NCI-H2196 (cell line): ENCODE measurements at regions not wholly inside any gene's neighbourhood (a gene's known extent, or its start where the extent isn't known, plus 50 kb on each side); places are given as distances from the start of the nearest gene placed in this dataset.

Experiments
- DNase-seq: peaks from one replicate; lab custom pipeline; 2025; ENCODE audit not compliant: unreplicated experiment; lab: John Stamatoyannopoulos, UW

DNA sequence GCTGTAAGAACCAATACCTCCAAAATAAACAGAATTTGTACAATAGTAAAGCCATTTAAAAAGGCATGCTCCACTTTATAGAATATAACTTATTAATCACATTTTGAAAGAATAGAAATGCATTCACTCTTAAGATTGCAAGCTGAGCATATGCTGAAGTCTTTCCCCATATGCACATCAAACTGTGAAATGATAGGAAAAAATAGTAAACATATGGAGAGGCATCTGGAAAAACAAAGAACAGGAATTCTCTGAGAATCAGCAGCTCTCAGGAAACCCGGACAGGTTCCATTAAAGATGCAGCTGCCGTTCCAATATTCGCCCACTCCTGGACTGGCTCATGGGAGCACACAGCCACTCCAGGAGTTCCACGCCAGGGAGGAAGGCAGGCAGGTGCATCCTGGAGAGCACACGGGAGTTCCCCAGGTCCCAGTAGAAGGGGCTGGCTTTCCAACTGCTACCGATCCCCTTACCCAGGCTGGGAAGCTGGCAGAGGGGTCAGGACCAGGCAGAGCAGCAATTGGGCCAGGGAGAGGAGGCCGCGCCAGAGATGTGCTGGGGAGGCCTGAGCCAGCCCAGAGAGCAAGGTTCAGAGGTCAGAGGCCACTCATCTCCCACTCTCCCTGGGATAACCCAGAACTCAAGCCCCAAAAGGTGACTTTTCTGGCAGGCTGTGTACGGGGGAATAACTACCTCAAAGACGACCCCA, 111.1 kb downstream of the DLL1 start:
- no peak for DNase-seq

DNA sequence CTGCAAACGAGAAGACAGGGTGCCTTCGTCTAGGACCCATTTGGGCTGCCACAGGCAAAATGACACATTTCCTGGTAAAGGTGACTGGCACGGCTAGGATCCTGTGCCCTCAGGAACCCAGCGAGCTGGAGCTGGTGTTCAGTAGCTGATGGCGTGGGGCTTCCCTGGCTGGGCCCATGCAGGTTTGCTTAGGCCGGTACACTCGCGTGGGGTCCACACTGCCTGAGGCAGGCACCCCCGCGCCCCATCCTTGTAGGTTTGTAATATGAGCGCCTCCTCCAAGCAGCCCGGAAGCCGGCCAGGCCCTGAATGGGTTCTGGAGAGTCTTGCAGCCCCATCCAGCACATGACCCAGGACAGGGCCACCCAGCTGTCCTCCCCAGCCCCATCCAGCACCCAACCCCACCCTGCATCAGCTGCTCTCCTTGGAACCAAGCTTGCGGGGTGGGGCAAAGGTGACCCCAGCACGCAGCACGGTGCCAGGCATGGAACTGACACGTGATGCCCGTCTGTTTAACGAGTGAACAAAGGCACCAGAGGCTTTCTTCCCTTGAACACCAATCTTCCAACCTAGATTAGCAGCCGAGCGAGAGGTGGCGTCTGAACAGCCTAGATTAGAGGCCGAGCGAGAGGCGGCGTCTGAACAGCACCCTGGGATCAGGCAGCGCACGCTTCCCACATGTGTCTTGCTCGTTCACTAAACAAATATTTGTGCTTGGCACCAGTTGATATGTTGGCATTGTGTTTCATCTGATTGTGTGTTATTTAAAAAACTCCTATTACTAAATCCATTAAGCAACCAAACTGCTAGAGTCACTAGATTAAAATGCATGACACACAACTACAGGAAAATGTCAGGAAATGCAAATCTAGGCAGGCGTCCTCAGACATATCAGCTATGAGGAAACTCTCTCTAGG, 112.1 kb downstream of the DLL1 start:
- peak; percentile 71 for DNase-seq

DNA sequence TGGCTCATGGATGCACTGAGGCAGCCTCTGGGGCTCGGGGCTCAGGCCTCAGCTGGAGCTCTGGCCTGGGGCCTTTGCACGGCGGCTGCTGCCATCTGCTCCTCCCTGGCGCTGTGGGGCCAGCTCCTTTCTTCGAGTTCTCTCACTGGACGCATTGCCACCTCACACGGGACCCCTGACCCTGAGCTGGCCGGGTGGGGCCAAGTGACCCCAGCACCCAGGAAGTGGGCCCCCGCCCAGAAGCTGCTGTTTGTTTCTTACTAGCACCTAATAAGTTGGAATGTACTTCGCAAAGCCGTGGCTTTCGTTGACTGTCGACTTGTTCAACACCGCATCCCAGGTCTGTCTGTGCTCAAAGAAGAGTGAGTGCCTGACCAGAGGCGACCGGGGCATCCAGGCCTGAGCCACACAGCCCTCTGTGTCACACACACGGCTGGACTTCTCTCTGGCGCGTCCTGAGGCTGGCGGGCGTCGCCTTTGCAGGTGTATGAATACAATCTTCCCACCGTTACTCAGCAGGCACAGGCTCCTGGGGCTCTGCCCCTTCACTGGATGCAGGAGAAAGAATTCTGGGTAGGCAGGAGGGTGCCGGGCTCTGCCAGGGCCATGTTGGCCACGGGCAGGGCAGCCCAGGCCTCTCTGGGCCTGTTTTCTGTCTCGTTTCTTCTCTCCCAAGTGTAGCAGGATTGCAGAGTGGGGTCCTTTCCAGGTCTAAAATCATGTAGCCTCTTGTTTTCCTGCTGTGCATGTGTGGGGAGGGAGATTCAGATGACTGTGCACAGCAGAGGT, 112.9 kb downstream of the DLL1 start:
- DNase-seq, result no peak

DNA sequence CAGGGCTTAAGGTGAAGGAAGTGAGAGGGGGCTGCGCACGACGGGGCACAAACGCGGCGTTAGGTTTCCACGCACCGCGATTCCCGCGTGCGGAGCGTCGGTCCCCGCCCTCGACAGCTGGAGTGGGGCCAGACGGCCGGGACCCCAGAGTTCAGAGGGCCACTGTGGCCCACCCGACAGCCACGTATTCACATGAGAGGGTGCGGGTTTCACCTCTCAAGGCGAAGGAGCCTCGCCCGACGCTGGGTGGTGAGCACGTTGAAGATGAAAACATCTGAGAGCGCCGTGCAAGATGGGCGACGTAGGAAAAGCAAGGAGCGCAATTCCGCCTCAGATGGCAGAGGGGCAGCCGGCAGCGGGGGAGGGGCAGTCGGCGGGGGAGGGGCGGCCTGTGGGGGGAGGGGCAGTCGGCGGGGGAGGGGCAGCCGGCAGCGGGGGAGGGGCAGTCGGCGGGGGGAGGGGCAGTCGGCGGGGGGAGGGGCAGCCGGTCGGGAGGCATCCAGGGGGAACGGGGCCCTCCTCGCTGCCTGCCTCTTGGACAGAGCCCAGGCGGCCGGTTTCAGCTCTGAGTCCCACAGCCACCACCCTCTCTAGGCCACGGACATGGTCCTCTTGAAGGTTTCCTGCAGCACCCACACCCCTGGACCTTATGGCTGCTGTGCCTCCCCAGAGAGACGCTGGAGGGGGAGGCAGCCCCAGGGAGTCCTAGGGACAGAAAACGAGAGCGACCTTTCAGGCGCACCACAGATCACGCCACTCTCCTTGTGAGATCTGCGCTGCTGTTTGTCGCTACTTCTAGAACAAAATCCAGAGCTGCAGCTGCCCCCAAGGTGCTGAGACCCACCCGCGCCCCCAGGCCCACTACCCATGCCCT, 113.7 kb downstream of the DLL1 start:
- no peak for DNase-seq

DNA sequence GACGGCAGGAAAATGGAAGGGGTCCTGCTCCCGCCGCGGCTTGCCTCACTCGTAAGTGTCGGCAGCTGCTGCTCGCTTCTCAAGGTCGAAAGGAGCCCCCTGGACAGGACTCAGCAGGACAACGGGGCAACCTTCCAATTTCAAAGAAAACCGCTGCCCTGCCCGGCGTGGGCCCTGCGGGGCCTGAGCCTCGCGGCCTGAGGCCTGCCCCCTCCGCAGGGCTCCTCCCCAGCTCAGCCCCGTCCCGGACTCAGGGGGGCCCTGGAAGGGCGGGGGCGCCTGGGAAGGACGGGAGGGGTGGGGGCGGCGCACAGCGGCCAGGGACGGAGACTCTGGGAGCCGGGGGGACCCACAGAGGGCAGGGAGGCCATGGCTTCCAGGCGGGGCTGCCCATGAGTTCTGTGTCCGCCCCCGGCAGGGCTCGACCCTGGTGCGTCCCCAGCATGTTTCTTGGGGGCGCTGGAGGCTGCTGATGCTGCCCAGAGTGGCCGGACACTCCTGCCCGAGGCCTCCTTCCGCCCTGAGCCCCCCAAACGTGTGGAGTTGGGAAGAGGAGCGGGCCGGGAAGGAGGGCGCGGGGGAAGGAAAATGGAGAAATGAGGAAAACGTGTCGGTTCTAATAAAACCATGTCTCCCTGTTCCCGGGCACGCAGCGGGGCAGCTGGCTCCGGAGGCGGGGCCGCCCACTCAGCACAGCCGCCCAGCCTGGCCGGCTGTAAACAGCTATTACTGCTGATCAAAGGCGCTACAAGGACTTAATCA, 114.6 kb downstream of the DLL1 start:
- DNase-seq, result no peak

DNA sequence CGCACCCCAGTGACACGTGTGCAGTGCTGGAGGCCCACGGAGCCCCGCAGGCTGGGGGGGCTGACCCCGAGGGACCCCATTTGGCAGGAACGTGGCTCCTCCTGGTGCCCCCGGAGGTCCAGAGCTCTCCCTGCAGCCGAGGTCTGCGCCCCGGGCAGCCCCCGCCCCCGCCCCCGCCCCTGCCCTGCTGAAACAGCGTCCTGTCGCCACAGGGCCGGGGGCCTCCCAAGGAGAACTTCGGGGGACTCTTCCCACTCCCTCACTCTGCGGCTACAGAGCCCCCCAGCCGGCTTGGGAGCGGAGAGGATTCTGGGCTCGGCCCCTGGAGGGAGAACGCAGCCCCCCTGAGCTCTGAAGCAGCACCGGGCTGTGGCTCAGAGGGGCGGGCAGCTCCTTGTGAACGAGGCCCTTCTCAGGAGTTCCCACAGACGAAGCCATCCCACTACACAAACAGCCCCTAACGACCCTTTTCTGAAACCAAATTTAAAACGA, 115.2 kb downstream of the DLL1 start:
- no peak for DNase-seq

DNA sequence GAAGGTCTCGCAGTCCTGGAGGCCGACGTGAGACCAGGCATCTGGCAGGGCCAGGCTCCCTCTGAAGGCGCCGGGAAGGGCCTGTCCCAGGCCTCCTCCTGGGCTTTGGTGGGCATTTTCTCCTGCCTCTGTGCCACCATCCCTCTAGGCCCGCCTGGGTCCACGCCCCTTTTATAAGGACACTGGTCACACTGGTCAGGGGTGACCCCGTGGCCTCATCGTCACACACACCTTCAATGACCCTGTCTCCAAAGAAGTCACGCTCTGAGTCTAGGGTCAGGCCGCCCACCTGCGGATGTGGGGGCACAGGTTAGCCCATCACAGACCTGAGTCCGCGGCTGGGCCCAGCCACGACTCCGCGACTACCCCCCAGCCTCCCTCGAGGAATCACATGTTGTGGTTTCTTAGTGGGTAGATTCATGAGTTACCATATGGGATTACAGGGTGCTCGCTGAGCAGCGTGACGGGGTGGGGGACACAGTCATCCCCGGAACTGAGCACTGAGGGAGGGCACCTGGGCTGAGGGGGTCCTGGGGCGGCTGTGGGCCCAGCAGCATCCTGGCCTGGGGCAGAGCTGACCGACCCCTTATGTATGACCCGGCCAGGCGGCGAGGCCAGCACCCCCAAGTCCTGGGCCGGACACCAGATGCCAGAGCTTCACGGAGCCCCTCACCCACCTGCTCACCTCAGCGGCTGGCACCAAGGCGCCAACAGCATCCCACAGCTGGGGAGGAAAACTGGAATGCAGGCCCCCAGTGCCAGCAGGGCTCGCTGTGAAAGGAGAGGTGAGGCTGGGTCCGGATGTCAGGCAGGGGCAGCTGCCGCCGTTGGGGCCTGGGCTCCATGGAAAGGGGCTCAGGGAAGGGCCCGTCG, 115.9 kb downstream of the DLL1 start:
- DNase-seq, result no peak

DNA sequence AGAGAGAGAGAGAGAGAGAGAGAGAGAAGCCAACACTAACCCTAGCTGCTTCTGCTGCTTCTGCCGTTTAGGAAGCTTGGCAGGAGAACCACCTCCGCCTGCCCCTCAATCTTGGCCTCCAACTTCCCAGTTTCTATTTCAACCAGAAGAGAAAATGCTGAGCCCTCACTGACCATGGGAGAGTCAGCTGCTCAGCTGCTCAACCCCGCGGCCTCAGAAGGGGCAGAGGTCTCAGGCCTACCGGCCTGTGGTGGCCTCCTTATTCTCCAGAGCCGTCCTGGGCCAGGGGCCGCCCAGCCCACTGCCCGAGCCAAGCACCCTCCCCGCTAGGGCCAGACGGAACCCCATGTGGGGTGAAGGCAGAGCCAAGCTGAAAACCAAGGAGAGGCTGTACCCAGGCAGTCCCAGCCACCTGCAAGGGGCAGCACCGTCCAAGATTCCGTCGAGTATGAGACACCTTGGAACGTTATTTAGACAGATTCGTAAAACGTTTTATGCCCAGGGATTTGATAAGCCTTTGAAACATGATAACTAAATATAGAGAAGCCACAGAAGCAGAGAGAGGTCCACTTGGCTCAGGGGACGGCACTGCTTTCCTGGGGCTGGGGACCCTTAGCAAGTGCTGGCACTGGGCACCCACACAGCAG, 116.6 kb downstream of the DLL1 start:
- DNase-seq, result no peak

DNA sequence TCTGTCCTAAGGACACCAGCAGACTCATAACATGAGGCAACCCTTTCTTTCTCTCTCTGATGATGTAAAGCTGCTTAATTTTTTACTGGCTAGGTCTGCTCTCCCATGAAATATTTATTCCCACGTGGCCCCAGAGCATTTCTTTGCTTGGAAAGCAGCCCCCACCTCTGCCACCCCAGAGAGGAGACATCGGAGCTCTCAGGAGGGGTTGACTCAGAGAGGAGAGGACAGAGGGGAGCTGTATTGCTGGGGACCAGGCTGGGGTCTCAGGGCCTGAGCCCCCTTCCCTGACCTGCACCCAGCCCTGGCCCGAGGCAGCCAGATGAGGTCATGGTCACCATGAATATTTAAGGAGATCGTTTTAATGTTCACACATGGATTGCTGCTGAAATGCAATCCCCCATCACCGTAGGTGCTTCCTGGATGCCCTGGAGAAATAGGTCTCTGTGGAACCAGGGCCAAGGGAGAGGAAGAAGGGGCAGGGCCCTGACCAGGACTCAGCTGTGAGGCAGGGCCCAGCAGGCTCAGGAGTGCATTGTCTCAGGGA, 117.5 kb downstream of the DLL1 start:
- DNase-seq, result peak; percentile 5

DNA sequence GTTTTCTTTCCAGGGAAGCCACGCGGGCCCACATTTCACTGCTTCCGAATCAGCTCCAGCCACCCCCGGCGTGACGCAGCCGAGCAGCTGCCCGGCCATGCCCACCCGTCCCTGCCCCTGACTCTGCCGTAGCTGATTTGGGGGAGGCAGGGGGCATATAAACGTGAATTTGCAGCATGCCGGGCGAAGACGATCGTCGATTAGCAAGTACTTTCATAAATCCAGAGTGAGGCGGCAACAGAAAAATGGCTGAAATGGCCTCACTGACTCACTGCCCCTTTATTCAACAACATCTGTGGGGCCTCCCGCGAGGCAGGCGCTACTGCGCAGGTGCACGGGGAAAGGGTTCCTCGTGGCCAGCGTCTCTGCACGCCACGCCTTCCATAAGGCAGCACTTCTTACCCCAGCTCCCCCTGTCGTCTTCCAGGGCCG, 118.0 kb downstream of the DLL1 start:
- DNase-seq, result no peak

DNA sequence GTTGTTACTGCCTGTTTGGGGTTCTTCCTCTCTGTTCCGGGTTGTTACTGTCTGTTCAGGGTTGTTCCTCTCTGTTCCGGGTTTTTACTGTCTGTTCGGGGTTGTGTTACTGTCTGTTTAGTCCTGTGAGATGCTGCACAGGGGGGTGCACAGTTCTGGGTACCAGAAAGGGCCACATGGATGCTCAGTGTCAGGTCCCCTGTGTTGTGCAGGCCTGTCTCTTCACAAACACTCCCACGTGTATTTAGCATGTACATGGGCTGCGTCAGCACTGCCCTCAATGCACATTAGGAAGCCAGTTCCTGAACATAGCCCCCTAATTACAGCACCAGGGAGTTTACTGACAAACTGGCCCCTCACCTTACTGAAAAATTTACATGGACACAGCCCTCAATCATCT, 118.5 kb downstream of the DLL1 start:
- DNase-seq, result no peak

DNA sequence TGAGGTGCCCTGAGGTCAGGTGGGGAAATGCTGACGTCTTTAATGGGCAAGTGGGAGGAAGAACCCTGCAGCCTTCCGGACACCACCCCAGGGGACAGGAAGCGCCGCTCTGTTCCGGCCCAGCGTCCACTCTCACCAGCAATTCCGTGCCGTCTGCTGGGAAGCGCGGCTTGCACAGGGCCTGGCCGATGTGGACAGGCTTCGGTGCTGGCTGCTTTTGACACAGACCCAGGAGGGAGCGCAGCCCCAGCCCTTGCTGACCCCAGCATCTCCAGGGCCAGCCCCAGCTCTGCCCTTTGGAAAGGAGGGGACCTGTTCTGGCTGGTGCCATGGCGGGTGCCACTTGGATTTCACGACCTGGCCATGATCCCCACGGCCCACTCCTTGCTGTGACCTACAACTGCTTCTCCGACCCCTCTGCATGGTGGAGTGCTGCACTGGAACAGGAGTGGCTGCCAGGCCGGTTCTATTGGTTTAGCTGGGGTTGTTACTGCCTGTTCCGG, 123.2 kb downstream of the DLL1 start:
- no peak for DNase-seq

DNA sequence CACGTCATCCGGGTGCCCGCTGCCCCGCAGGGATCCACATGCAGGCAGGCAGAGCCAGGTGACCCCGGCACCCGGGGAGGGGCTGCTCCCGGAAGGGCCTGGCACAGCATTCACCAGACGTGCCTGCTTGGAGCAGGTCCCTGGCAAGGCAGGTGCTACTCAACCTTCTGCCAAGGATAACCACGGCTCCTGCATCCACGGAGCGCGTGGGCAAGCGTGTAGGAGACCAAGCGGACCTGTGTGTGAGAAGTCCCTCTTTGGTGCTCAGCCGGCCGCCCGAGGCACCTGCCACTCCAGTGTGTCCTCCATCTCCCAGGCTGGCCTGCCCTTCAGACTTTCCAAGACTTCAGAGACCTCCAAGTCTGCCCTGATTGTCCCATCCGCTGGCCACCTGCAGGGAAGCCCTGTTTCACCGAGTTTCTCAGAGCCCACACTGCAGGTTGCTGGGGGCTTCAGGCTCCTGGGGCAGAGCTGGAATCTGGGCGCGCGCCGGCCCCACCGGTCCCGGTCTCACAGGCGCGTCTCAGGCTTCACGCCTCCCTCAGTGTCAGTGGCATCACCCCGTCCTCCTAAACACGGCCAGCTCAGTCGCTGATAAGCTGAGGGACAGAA, 124.3 kb downstream of the DLL1 start:
- peak; percentile 58 for DNase-seq

DNA sequence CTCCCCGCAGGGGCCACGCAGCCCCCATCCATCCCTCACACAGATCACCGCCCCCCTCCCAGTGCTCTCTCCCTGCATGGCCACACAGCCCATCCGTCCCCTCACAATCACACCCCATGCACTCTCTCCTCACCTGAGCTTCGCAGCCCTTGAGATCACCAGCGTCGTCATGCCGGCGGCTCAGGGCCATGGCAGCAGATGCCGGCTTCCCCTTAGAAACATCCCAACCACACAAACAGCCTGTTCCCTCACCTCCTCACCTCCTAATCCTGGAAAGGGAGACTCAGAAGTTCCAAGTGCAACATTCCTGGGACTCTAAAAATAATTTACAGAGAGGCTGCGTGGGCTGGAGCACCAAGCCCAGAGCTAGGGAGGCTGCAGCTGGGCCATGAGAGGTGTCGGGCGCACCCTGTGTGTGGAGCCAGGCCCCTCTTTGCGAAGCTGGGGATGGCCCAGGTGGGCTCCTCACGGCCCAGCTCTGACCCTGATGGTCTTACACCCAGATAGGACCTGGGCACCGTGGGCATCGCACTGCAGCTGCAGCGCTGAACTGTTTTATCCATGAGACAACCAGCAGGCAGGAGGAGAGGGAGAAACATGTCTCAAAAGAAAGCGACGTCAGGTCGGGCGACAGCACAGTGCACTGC, 125.3 kb downstream of the DLL1 start:
- DNase-seq, result no peak

DNA sequence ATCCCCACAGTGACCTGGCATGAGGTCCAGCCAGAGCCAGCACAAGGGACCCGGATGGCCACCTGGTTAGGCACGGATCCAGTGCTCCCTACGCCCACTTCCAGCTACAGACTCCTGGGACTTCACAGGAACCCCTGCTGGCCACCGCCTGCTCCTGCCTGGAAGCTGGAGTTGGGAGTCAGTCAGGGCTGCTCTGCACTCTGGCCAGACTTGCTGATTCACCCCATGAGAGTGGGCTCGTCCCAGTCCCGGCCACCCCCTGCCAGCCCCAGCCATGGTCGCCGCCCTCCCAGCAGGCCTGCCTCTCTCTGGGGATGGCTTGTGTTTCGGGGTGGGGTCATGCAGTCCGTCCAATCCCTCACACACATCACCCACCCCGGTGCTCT, 125.8 kb downstream of the DLL1 start:
- DNase-seq, result no peak

DNA sequence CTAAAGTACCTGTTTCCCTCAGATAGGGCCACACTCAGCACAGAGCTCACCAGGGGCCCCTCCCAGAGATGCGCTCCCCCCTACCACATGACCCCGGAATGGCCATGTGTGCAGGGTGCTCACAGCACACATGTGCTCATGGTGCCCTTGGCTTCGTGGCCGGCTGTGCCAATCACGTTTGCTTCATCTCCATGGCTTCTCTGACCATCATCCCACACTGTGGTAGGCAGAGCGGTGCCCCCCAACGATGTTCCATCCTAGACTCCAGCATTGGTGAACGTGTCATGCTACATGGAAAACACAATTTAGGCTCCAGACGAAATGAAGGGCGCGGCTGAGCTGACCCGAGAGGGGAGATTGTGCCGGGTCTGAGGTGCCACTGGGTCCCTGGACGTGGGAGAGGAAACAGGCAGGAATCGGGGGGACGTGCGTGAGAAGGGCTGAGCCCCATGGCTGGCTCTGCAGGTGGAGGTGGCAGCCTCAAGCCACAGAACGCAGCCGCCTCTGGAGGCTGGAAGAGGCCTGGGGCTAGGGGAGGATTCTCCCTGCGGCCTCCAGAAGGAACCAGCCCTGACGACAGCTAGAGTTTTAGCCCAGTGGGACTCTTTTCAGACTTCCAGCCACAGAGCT, 126.5 kb downstream of the DLL1 start:
- DNase-seq, result no peak
